Subcutaneous abdominal adipose tissue (tissue), 5 donors: ENCODE measurements at regions not wholly inside any gene's neighbourhood (a gene's known extent, or its start where the extent isn't known, plus 50 kb on each side); places are given as distances from the start of the nearest gene placed in this dataset.
A peak's percentile ranks its signal among the peaks of the same experiment; 100 is the strongest.

Experiments
- H3K27ac ChIP-seq: one replicate; pipeline ENCODE4 v1.7.0; 2013; ENCODE audit warnings: low read depth, mild to moderate bottlenecking, inconsistent platforms, low read length, moderate library complexity
- H3K27me3 ChIP-seq, 5 donors: one replicate each; pipeline ENCODE4 v1.7.0; 2013; ENCODE audit warnings: low read length in 5 of 5, inconsistent platforms in 1 of 5; ENCODE audit not compliant: control insufficient read depth in 5 of 5, insufficient read depth in 4 of 5
- H3K36me3 ChIP-seq, 5 donors: one replicate each; pipeline ENCODE4 v1.7.0; 2013; ENCODE audit warnings: low read length in 5 of 5; ENCODE audit not compliant: control insufficient read depth in 5 of 5, insufficient read depth in 5 of 5
- H3K4me1 ChIP-seq, 5 donors: one replicate each; pipeline ENCODE4 v1.7.0; 2013; ENCODE audit warnings: low read length in 5 of 5, mild to moderate bottlenecking in 3 of 5, moderate library complexity in 1 of 5; ENCODE audit not compliant: control insufficient read depth in 5 of 5, insufficient read depth in 5 of 5
- H3K4me3 ChIP-seq, 5 donors: one replicate each; pipeline ENCODE4 v1.7.0; 2013; ENCODE audit warnings: low read length in 5 of 5, low read depth in 1 of 5
- H3K9ac ChIP-seq, 5 donors: one replicate each; pipeline ENCODE4 v1.7.0; 2013; ENCODE audit warnings: low read length in 5 of 5, mild to moderate bottlenecking in 4 of 5, moderate library complexity in 3 of 5
- H3K9me3 ChIP-seq, 5 donors: one replicate each; pipeline ENCODE4 v1.7.0; 2013; ENCODE audit warnings: low read length in 5 of 5; ENCODE audit not compliant: control insufficient read depth in 5 of 5
- donor health status: healthy.
- donor health status: healthy.
- donor health status: healthy.
- donor health status: healthy.
- donor health status: healthy.

GRCh38 chr2:61639721-61640120 lies 101.6 kb upstream of the XPO1 start:
- no peak overlapping the region for H3K27ac ChIP-seq
- no peaks in the 10 kb centered on the region for H3K27me3 ChIP-seq
- no peak overlapping the region for H3K9ac ChIP-seq
- no peaks in the 10 kb centered on the region for H3K9me3 ChIP-seq
- H3K36me3 ChIP-seq: no peaks in the 10 kb centered on the region
- no peak overlapping the region for H3K4me3 ChIP-seq
- H3K4me1 ChIP-seq: no peaks in the 10 kb centered on the region

GRCh38 chr2:61636686-61637085 lies 98.5 kb upstream of the XPO1 start:
- no peaks in the 10 kb centered on the region for H3K27me3 ChIP-seq
- H3K9ac ChIP-seq: no peak overlapping the region
- no peaks in the 10 kb centered on the region for H3K36me3 ChIP-seq
- no peak overlapping the region for H3K4me3 ChIP-seq
- H3K4me1 ChIP-seq: peaks cover 0 to 7% (median 0%) of the 10 kb centered on the region in 5 donors
- H3K27ac ChIP-seq: no peak overlapping the region
- no peaks in the 10 kb centered on the region for H3K9me3 ChIP-seq

DNA sequence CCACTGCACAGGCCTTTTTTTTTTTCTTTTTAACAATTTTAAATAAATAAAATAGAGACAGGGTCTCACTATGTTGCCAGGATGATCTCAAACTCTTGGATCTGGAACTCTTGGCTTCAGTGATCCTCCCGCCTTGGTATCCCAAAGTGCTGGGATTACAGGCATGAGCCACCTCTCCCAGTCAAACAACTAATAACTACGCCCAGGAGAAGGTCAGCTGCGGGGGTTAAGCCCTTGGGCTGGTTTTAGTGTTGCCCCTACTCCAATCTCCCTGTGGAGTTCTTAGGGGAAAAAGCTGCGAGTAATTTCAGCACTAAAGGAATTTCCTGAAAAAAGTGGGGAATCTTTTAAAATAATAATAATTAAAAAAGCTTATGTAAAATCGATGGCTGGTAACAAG lies 96.4 kb upstream of the XPO1 start:
- H3K36me3 ChIP-seq: no peaks in the 10 kb centered on the region
- no peaks in the 10 kb centered on the region for H3K9me3 ChIP-seq
- no peak overlapping the region for H3K27ac ChIP-seq
- no peaks in the 10 kb centered on the region for H3K27me3 ChIP-seq
- peaks cover 0 to 7% (median 0%) of the 10 kb centered on the region in 5 donors for H3K4me1 ChIP-seq
- H3K4me3 ChIP-seq: no peak overlapping the region
- no peak overlapping the region for H3K9ac ChIP-seq

DNA sequence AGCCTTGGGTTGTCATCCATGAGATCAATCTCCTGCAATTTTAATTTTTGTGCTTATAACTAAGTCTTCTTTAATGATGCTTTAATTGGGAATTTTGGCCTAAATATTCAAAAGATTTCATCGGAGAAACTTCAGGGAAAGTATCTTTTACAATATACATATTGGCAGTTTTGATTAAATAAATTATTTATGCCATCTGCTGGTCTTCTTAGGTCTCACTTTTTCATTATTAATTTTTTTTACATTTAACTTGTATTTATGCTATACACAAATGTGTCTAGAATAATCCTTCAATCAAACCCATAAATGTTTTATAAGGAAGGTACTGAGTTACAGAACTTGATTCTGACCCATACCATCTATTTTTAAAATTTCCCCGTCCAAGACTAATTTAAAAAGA lies 95.1 kb upstream of the XPO1 start:
- Histone ChIP-seq H3K9ac (no peak overlapping the region), H3K36me3 (no peaks in the 10 kb centered on the region), H3K27ac (no peak overlapping the region), H3K4me3 (peak overlapping the region in 1 of 5 donors; percentile 18), H3K4me1 (peaks cover 0 to 7% (median 0%) of the 10 kb centered on the region in 5 donors), H3K9me3 (no peaks in the 10 kb centered on the region), H3K27me3 (no peaks in the 10 kb centered on the region)

- Histone ChIP-seq H3K4me3 (peak overlapping the region in 4 of 5 donors; percentile 18 to 55 (median 34)), H3K27ac (no peak overlapping the region), H3K4me1 (peaks cover 0 to 7% (median 0%) of the 10 kb centered on the region in 5 donors), H3K36me3 (no peaks in the 10 kb centered on the region), H3K9me3 (no peaks in the 10 kb centered on the region), H3K27me3 (no peaks in the 10 kb centered on the region), H3K9ac (no peak overlapping the region)
Observed at GRCh38 chr2:61632276-61633169, 94.4 kb upstream of the XPO1 start.

GRCh38 chr2:61631321-61631720 lies 93.2 kb upstream of the XPO1 start:
- H3K9me3 ChIP-seq: no peaks in the 10 kb centered on the region

GRCh38 chr2:61626827-61627226 lies 88.7 kb upstream of the XPO1 start:
- Histone ChIP-seq H3K9me3 (no peaks in the 10 kb centered on the region), H3K4me1 (no peaks in the 10 kb centered on the region), H3K27ac (no peak overlapping the region), H3K4me3 (no peak overlapping the region), H3K27me3 (no peaks in the 10 kb centered on the region), H3K9ac (no peak overlapping the region), H3K36me3 (no peaks in the 10 kb centered on the region)

More at GRCh38 chr2:61631321-61631720, 93.2 kb upstream of the XPO1 start:
- no peak overlapping the region for H3K9ac ChIP-seq
- no peaks in the 10 kb centered on the region for H3K36me3 ChIP-seq
- no peak overlapping the region for H3K27ac ChIP-seq
- no peaks in the 10 kb centered on the region for H3K27me3 ChIP-seq
- H3K4me3 ChIP-seq: no peak overlapping the region
- peaks cover 0 to 7% (median 0%) of the 10 kb centered on the region in 5 donors for H3K4me1 ChIP-seq

DNA sequence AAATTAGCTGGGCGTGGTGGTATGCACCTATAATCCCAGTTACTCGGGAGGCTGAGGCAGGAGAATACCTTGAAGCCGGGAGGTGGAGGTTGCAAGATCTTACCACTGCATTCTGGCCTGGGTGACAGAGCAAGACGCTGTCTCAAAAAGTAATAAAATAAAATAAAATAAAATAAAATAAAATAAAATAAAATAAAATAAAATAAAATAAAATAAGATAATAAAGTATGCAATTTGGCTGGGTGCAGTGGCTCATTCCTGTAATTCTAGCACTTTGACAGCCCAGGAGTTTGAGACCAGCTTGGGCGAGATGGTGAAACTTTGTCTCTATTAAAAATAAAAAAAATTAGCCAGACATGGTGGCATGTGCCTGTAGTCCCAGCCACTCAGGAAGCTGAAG lies 85.6 kb upstream of the XPO1 start:
- Histone ChIP-seq H3K27ac (no peak overlapping the region), H3K36me3 (no peaks in the 10 kb centered on the region), H3K4me1 (no peaks in the 10 kb centered on the region), H3K27me3 (no peaks in the 10 kb centered on the region), H3K9me3 (no peaks in the 10 kb centered on the region), H3K9ac (no peak overlapping the region), H3K4me3 (no peak overlapping the region)

DNA sequence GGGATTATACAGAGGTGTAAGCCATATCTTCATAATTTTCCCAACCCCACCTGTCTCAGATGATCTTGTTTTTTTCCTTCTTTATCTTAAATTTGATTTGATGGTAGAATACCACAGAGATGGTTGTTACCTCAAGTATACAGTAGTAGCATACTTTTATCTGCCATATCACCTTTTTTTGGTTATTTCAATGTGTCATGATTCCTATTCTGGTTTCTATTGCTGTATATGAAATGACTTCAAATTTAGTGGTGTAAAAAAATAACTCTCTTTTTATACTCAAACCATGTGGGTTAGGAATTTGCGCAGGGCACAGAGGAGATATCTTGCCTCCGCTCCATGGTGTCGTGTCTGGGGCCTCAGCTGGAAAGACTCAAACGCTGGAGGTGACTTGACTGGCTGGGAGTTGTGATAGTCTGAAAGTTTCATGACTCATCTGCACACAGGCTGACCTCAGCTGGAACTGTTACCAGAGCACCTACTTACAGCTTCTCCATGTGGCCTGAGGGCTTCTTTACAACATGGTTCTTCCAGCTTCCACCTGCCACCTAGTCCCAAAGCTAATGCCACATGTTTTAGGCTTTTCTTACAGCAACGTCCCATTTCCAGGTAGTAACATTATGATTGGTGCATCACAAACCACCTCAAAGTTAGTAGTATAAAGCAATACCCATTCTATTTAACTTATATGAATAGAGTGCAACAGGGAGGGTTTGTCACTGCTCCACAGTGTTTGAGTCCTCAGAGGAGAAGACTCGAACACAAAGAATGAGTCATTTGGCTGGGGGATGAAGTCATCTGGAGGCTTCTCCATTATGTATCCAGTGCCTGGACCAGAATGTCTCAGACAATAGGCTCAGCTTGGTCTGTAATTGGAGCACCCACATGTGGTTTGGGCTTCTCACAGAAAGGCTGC lies 82.3 kb upstream of the XPO1 start:
- Histone ChIP-seq H3K9ac (no peak overlapping the region), H3K9me3 (no peaks in the 10 kb centered on the region), H3K36me3 (no peaks in the 10 kb centered on the region), H3K27ac (no peak overlapping the region), H3K4me1 (no peaks in the 10 kb centered on the region), H3K4me3 (no peak overlapping the region), H3K27me3 (no peaks in the 10 kb centered on the region)

- H3K4me1 ChIP-seq: no peaks in the 10 kb centered on the region
- H3K27ac ChIP-seq: no peak overlapping the region
- no peak overlapping the region for H3K9ac ChIP-seq
- H3K9me3 ChIP-seq: no peaks in the 10 kb centered on the region
- H3K27me3 ChIP-seq: no peaks in the 10 kb centered on the region
- H3K4me3 ChIP-seq: no peak overlapping the region
- H3K36me3 ChIP-seq: no peaks in the 10 kb centered on the region
Observed at GRCh38 chr2:61619561-61619960, 81.4 kb upstream of the XPO1 start.
